ENCODE measurements at regions not wholly inside any gene's neighbourhood (a gene's known extent, or its start where the extent isn't known, plus 50 kb on each side); places are given as distances from the start of the nearest gene placed in this dataset.

DNA sequence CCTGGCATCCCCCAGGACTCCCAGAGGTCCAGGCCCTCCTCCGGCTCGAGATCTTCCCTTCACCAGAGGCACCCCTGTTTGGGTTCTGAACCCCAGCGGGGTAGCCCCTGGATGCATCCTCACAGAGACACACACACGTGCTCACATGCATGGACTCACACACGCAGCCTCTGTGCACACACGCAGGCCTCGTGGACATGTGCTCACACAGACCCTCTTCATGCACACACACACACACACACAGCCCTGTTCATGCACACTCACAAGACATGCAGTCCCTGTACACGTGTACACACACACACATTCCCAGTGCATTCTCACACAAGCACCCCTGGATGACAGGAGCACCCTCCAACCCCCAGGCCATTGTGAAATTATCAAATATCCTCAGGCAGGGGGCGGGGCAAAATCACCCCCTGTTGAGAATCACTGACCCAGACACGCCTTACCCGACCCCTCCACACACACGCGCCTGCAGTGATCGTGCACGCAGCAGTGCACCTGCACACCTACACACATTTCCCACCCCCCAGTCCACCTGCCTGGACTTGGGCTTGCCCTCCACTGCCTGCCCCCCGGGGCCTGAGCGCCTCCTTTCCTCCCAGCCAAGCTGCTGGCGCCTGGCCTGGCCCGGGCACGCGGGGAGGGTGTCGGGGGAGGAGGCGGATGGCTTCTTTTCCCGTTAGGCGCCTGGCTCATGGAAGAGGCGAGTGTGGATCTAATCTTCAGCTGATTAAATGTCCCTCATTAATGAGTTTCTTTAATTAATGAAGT lies 62.6 kb downstream of the ENGASE start:
- 0 out of 2 replicates have a peak, but pooled peaks cover 4% of the 10 kb centered on the region for H3K9me3 ChIP-seq (replicated peaks)
- no peak overlapping the region for H3K27ac ChIP-seq
- no peak for DNase-seq (ENCODE audit: low read depth in 1 of 2, low spot score in 2 of 2)
- H3K36me3 ChIP-seq = no peaks in the 10 kb centered on the region
- H3K4me3 ChIP-seq = no peak overlapping the region
- no peaks in the 10 kb centered on the region for H3K4me1 ChIP-seq (replicated peaks)
- peaks cover 96% of the 10 kb centered on the region for H3K27me3 ChIP-seq (replicated peaks)

DNA sequence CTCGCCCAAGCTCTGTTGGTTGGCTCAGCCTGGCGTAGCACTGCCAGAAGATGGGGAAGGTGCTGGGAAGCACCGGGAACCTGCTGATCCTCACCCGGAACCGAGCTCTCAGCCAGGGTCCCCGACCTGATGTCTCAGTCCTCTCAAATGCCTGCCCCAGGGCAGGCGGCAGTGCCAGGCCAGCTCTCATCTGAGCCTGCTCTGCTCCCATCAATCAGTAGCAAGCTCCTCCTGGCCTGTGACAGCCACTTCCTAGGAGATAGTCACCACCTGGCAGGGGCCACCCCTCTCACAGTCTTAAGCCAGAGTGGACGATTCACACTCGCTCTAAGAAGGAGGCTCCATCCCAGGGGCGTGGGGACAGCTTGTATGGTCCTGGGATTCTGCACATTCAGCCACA lies 62.0 kb downstream of the ENGASE start:
- Histone ChIP-seq H3K27ac (no peak overlapping the region), H3K27me3 (replicated peaks) (peaks cover 96% of the 10 kb centered on the region), H3K9me3 (replicated peaks) (0 out of 2 replicates have a peak, but pooled peaks cover 4% of the 10 kb centered on the region), H3K4me3 (no peak overlapping the region), H3K4me1 (replicated peaks) (no peaks in the 10 kb centered on the region), H3K36me3 (no peaks in the 10 kb centered on the region)
- DNase-seq (ENCODE audit: low read depth in 1 of 2, low spot score in 2 of 2) = no peak

Measured in SJSA1 (cell line).